Stimulated activated memory B cell treated with anti-CD40 and anti-IgM and Interleukin-4, amounts not matched to agents 10 μg/mL and 1 μg/mL and 100 μg/mL, for 72 hours (primary cell): ENCODE measurements at regions not wholly inside any gene's neighbourhood (a gene's known extent, or its start where the extent isn't known, plus 50 kb on each side); places are given as distances from the start of the nearest gene placed in this dataset.

Experiments
- ATAC-seq: fragments of 150-1000 bp; cut with Tn5 transposase; 2 replicates; pipeline ENCODE4 v1.10.0; 2021
- H3K27ac Mint-ChIP-seq: one replicate; pipeline ENCODE4 v1.8.0; 2022; ENCODE audit warnings: mild to moderate bottlenecking, mixed read lengths
- H3K27me3 Mint-ChIP-seq: one replicate; pipeline ENCODE4 v1.8.0; 2022; ENCODE audit warnings: mixed read lengths
- H3K36me3 Mint-ChIP-seq: one replicate; pipeline ENCODE4 v1.8.0; 2022; ENCODE audit warnings: mixed read lengths
- H3K4me1 Mint-ChIP-seq: one replicate; pipeline ENCODE4 v1.8.0; 2022; ENCODE audit warnings: mixed read lengths
- H3K4me3 Mint-ChIP-seq: one replicate; pipeline ENCODE4 v1.8.0; 2022; ENCODE audit warnings: mild to moderate bottlenecking, moderate library complexity, mixed read lengths
- H3K9me3 Mint-ChIP-seq: one replicate; pipeline ENCODE4 v1.8.0; 2022; ENCODE audit warnings: mixed read lengths

- Mint-ChIP-seq H3K4me1 (no peaks in the 10 kb centered on the region), H3K27me3 (peaks cover 9% of the 10 kb centered on the region), H3K27ac (no peak overlapping the region), H3K36me3 (no peaks in the 10 kb centered on the region), H3K9me3 (no peaks in the 10 kb centered on the region), H3K4me3 (no peak overlapping the region)
- no peak for ATAC-seq
Measured at GRCh38 chr2:212683346-212684097, 144.9 kb upstream of the ERBB4 start.

GRCh38 chr2:212682937-212683336 lies 144.3 kb upstream of the ERBB4 start:
- Mint-ChIP-seq H3K27ac (no peak overlapping the region), H3K4me1 (no peaks in the 10 kb centered on the region), H3K27me3 (peaks cover 9% of the 10 kb centered on the region), H3K9me3 (no peaks in the 10 kb centered on the region), H3K36me3 (no peaks in the 10 kb centered on the region), H3K4me3 (no peak overlapping the region)
- ATAC-seq = no peak

- Mint-ChIP-seq H3K27ac (no peak overlapping the region), H3K27me3 (peaks cover 13% of the 10 kb centered on the region), H3K4me3 (no peak overlapping the region), H3K36me3 (no peaks in the 10 kb centered on the region), H3K4me1 (no peaks in the 10 kb centered on the region), H3K9me3 (no peaks in the 10 kb centered on the region)
- no peak for ATAC-seq
Measured at GRCh38 chr2:212677466-212677865, 138.9 kb upstream of the ERBB4 start.

GRCh38 chr2:212672186-212672585 lies 133.6 kb upstream of the ERBB4 start:
- Mint-ChIP-seq H3K4me3 (no peak overlapping the region), H3K36me3 (no peaks in the 10 kb centered on the region), H3K27ac (no peak overlapping the region), H3K4me1 (no peaks in the 10 kb centered on the region), H3K27me3 (peaks cover 7% of the 10 kb centered on the region), H3K9me3 (no peaks in the 10 kb centered on the region)
- ATAC-seq = no peak

- no peaks in the 10 kb centered on the region for H3K9me3 Mint-ChIP-seq
- no peak for ATAC-seq
Measured at GRCh38 chr2:212669761-212670160, 131.2 kb upstream of the ERBB4 start.

GRCh38 chr2:212667751-212668316 lies 129.2 kb upstream of the ERBB4 start:
- no peaks in the 10 kb centered on the region for H3K36me3 Mint-ChIP-seq
- H3K4me1 Mint-ChIP-seq = no peaks in the 10 kb centered on the region
- no peaks in the 10 kb centered on the region for H3K27me3 Mint-ChIP-seq
- ATAC-seq = no peak
- no peak overlapping the region for H3K27ac Mint-ChIP-seq
- H3K9me3 Mint-ChIP-seq = no peaks in the 10 kb centered on the region
- H3K4me3 Mint-ChIP-seq = no peak overlapping the region

More at GRCh38 chr2:212669761-212670160, 131.2 kb upstream of the ERBB4 start:
- Mint-ChIP-seq H3K27me3 (no peaks in the 10 kb centered on the region), H3K4me1 (no peaks in the 10 kb centered on the region), H3K36me3 (no peaks in the 10 kb centered on the region), H3K27ac (no peak overlapping the region), H3K4me3 (no peak overlapping the region)

GRCh38 chr2:212665948-212666347 lies 127.3 kb upstream of the ERBB4 start:
- no peak overlapping the region for H3K4me3 Mint-ChIP-seq
- no peaks in the 10 kb centered on the region for H3K36me3 Mint-ChIP-seq
- H3K9me3 Mint-ChIP-seq = no peaks in the 10 kb centered on the region
- peaks cover 3% of the 10 kb centered on the region for H3K27me3 Mint-ChIP-seq
- no peak overlapping the region for H3K27ac Mint-ChIP-seq
- no peaks in the 10 kb centered on the region for H3K4me1 Mint-ChIP-seq
- no peak for ATAC-seq

- no peak overlapping the region for H3K27ac Mint-ChIP-seq
- peaks cover 23% of the 10 kb centered on the region for H3K27me3 Mint-ChIP-seq
- no peaks in the 10 kb centered on the region for H3K36me3 Mint-ChIP-seq
- ATAC-seq = no peak
- H3K4me1 Mint-ChIP-seq = no peaks in the 10 kb centered on the region
- no peak overlapping the region for H3K4me3 Mint-ChIP-seq
- H3K9me3 Mint-ChIP-seq = no peaks in the 10 kb centered on the region
Measured at GRCh38 chr2:212659441-212659840, 120.8 kb upstream of the ERBB4 start.

- H3K27me3 Mint-ChIP-seq = peaks cover 8% of the 10 kb centered on the region
Measured at GRCh38 chr2:212649646-212650045, 111.0 kb upstream of the ERBB4 start.

GRCh38 chr2:212646698-212647366 lies 108.2 kb upstream of the ERBB4 start:
- no peaks in the 10 kb centered on the region for H3K36me3 Mint-ChIP-seq

More at GRCh38 chr2:212649646-212650045, 111.0 kb upstream of the ERBB4 start:
- no peaks in the 10 kb centered on the region for H3K36me3 Mint-ChIP-seq
- no peaks in the 10 kb centered on the region for H3K4me1 Mint-ChIP-seq
- no peak overlapping the region for H3K27ac Mint-ChIP-seq
- H3K9me3 Mint-ChIP-seq = no peaks in the 10 kb centered on the region
- no peak for ATAC-seq
- no peak overlapping the region for H3K4me3 Mint-ChIP-seq

GRCh38 chr2:212644195-212644837 lies 105.7 kb upstream of the ERBB4 start:
- Mint-ChIP-seq H3K27me3 (peaks cover 8% of the 10 kb centered on the region), H3K4me1 (no peaks in the 10 kb centered on the region), H3K9me3 (peaks cover 4% of the 10 kb centered on the region), H3K27ac (no peak overlapping the region), H3K36me3 (no peaks in the 10 kb centered on the region), H3K4me3 (no peak overlapping the region)
- no peak for ATAC-seq

More at GRCh38 chr2:212646698-212647366, 108.2 kb upstream of the ERBB4 start:
- no peaks in the 10 kb centered on the region for H3K9me3 Mint-ChIP-seq
- no peak for ATAC-seq
- H3K27me3 Mint-ChIP-seq = peaks cover 8% of the 10 kb centered on the region
- no peak overlapping the region for H3K27ac Mint-ChIP-seq
- no peak overlapping the region for H3K4me3 Mint-ChIP-seq
- H3K4me1 Mint-ChIP-seq = no peaks in the 10 kb centered on the region

- Mint-ChIP-seq H3K27me3 (peaks cover 5% of the 10 kb centered on the region), H3K27ac (no peak overlapping the region), H3K4me1 (no peaks in the 10 kb centered on the region), H3K36me3 (no peaks in the 10 kb centered on the region), H3K9me3 (peaks cover 6% of the 10 kb centered on the region), H3K4me3 (no peak overlapping the region)
- no peak for ATAC-seq
Measured at GRCh38 chr2:212640428-212640827, 101.8 kb upstream of the ERBB4 start.

GRCh38 chr2:212638694-212639093 lies 100.1 kb upstream of the ERBB4 start:
- no peaks in the 10 kb centered on the region for H3K27me3 Mint-ChIP-seq
- no peaks in the 10 kb centered on the region for H3K36me3 Mint-ChIP-seq
- H3K4me1 Mint-ChIP-seq = no peaks in the 10 kb centered on the region
- no peak for ATAC-seq
- H3K4me3 Mint-ChIP-seq = no peak overlapping the region
- peaks cover 6% of the 10 kb centered on the region for H3K9me3 Mint-ChIP-seq
- H3K27ac Mint-ChIP-seq = no peak overlapping the region

GRCh38 chr2:212628586-212628985 lies 90.0 kb upstream of the ERBB4 start:
- no peak overlapping the region for H3K4me3 Mint-ChIP-seq
- H3K27ac Mint-ChIP-seq = no peak overlapping the region
- no peaks in the 10 kb centered on the region for H3K4me1 Mint-ChIP-seq
- H3K27me3 Mint-ChIP-seq = no peaks in the 10 kb centered on the region
- ATAC-seq = no peak
- H3K9me3 Mint-ChIP-seq = peaks cover 5% of the 10 kb centered on the region
- H3K36me3 Mint-ChIP-seq = no peaks in the 10 kb centered on the region

GRCh38 chr2:212626371-212626918 lies 87.8 kb upstream of the ERBB4 start:
- peaks cover 5% of the 10 kb centered on the region for H3K9me3 Mint-ChIP-seq

More at GRCh38 chr2:212626371-212626918, 87.8 kb upstream of the ERBB4 start:
- Mint-ChIP-seq H3K36me3 (no peaks in the 10 kb centered on the region), H3K27me3 (no peaks in the 10 kb centered on the region), H3K27ac (no peak overlapping the region), H3K4me1 (no peaks in the 10 kb centered on the region), H3K4me3 (no peak overlapping the region)
- no peak for ATAC-seq
